WTC11 (cell line): ENCODE measurements at regions not wholly inside any gene's neighbourhood (a gene's known extent, or its start where the extent isn't known, plus 50 kb on each side); places are given as distances from the start of the nearest gene placed in this dataset.

Experiments used
- ATAC-seq: fragments of 200-7000 bp; cut with Tn5 transposase; 2 replicates; pipeline ENCODE4 v1.10.0; 2021; ENCODE audit warnings: mild to moderate bottlenecking, moderate library complexity
- CTCF ChIA-PET: fragments of 300-600 bp; sonication (Branson Sonifier 250); formaldehyde crosslinking; loops from one replicate; lab custom pipeline; 2021; ENCODE audit warnings: antibody characterized with exemption; lab: Charles Lee
- POLR2A ChIA-PET: fragments of 350-600 bp; sonication (Branson Sonifier 250); formaldehyde crosslinking; loops from one replicate; lab custom pipeline; 2021; ENCODE audit warnings: antibody characterized with exemption; lab: Charles Lee
- DNase-seq: peaks from one replicate; pipeline ENCODE4 v3.0.0; 2021; ENCODE audit warnings: low spot score
- H3K27ac Mint-ChIP-seq: 2 replicates; pipeline ENCODE4 v1.8.0; 2021; ENCODE audit warnings: mixed read lengths
- H3K27me3 Mint-ChIP-seq: 2 replicates; pipeline ENCODE4 v1.8.0; 2021; ENCODE audit warnings: low read depth, mild to moderate bottlenecking, moderate library complexity, mixed read lengths
- H3K36me3 Mint-ChIP-seq: 2 replicates; pipeline ENCODE4 v1.8.0; 2021; ENCODE audit warnings: mixed read lengths
- H3K4me1 Mint-ChIP-seq: 2 replicates; pipeline ENCODE4 v1.8.0; 2022; ENCODE audit warnings: mixed read lengths
- H3K4me3 Mint-ChIP-seq: 2 replicates; pipeline ENCODE4 v1.8.0; 2021; ENCODE audit warnings: mild to moderate bottlenecking, moderate library complexity, mixed read lengths
- H3K9me3 Mint-ChIP-seq: 2 replicates; pipeline ENCODE4 v1.8.0; 2021; ENCODE audit warnings: mixed read lengths
- EMX1 ChIP-seq: fragments of 250-450 bp; sonication (Bioruptor Pico); IDR thresholded peaks from 2 replicates; pipeline ENCODE4 v1.8.0; 2021; ENCODE audit warnings: mild to moderate bottlenecking
- ESRRA ChIP-seq: sonication (generic); formaldehyde crosslinking; IDR thresholded peaks from 2 replicates; pipeline ENCODE4 v1.8.1; 2022; ENCODE audit warnings: mild to moderate bottlenecking, missing genetic modification reagents, borderline replicate concordance
- FOXJ3 ChIP-seq: sonication (generic); formaldehyde crosslinking; IDR thresholded peaks from 2 replicates; pipeline ENCODE4 v1.9.0; 2021; ENCODE audit warnings: missing genetic modification reagents, mild to moderate bottlenecking, borderline replicate concordance
- FOXP1 ChIP-seq: sonication (generic); formaldehyde crosslinking; IDR thresholded peaks from 2 replicates; pipeline ENCODE4 v1.8.0; 2022; ENCODE audit warnings: missing genetic modification reagents, mild to moderate bottlenecking, moderate library complexity, borderline replicate concordance
- GABPB1 ChIP-seq: sonication (generic); formaldehyde crosslinking; IDR thresholded peaks from 2 replicates; pipeline ENCODE4 v1.8.1; 2023; ENCODE audit warnings: mild to moderate bottlenecking, missing genetic modification reagents
- JUN ChIP-seq: sonication (generic); formaldehyde crosslinking; IDR thresholded peaks from 2 replicates; pipeline ENCODE4 v1.8.0; 2023; ENCODE audit warnings: mild to moderate bottlenecking, missing genetic modification reagents
- SMAD3 ChIP-seq: sonication (generic); formaldehyde crosslinking; IDR thresholded peaks from 2 replicates; pipeline ENCODE4 v1.8.0; 2022; ENCODE audit warnings: missing genetic modification reagents, mild to moderate bottlenecking, borderline replicate concordance
- STAT6 ChIP-seq: sonication (generic); formaldehyde crosslinking; conservative IDR thresholded peaks from 2 replicates; pipeline ENCODE4 v1.8.1; 2023; ENCODE audit warnings: mild to moderate bottlenecking, low read depth, missing genetic modification reagents, moderate library complexity
- ZNF138 ChIP-seq: sonication (generic); formaldehyde crosslinking; conservative IDR thresholded peaks from 2 replicates; pipeline ENCODE4 v1.8.1; 2022; ENCODE audit warnings: mild to moderate bottlenecking, moderate library complexity, missing genetic modification reagents
- ZNF317 ChIP-seq: sonication (generic); formaldehyde crosslinking; IDR thresholded peaks from 2 replicates; pipeline ENCODE4 v1.8.1; 2023; ENCODE audit warnings: low read depth, mild to moderate bottlenecking, moderate library complexity, missing genetic modification reagents, borderline replicate concordance
- ZNF416 ChIP-seq: fragments of 250-450 bp; sonication (Bioruptor Pico); IDR thresholded peaks from 2 replicates; pipeline ENCODE4 v1.9.0; 2021; ENCODE audit warnings: mild to moderate bottlenecking, inconsistent platforms
- ZNF671 ChIP-seq: fragments of 250-450 bp; sonication (Bioruptor Pico); IDR thresholded peaks from 2 replicates; pipeline ENCODE4 v1.8.0; 2021; ENCODE audit warnings: mild to moderate bottlenecking
- TF ChIP-seq, protein P1 (sequence below): sonication (generic); formaldehyde crosslinking; IDR thresholded peaks from 2 replicates; pipeline ENCODE4 v1.8.0; 2023; ENCODE audit warnings: missing genetic modification reagents, mild to moderate bottlenecking, borderline replicate concordance
- TF ChIP-seq, protein P2 (sequence below): sonication (generic); formaldehyde crosslinking; IDR thresholded peaks from 2 replicates; pipeline ENCODE4 v1.8.0; 2023; ENCODE audit warnings: mild to moderate bottlenecking, missing genetic modification reagents
- TF ChIP-seq, protein P3 (sequence below): sonication (generic); formaldehyde crosslinking; IDR thresholded peaks from 2 replicates; pipeline ENCODE4 v1.8.0; 2022; ENCODE audit warnings: mild to moderate bottlenecking, missing genetic modification reagents

DNA sequence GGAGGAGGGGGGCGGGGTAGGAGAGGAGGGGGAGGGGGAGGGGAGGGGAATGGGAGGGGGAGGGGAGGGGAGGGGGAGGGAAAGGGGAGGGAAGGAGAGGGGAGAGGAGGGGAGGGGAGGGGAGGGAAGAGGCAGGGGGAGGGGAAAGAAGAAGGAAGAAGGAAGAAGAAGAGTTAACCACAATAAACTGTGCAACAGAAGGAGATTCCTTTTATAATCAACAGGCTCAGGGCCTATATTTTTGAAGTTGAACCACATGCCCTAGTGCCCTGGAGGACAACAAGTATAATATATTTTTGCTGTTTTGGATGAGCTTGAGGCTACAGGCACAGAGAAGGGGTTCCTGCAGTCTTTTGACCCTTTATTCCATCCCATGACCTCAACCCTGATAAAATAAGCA, 228.2 kb upstream of the IRF2BP2 start:
- TF ChIP-seq, protein P1, sequence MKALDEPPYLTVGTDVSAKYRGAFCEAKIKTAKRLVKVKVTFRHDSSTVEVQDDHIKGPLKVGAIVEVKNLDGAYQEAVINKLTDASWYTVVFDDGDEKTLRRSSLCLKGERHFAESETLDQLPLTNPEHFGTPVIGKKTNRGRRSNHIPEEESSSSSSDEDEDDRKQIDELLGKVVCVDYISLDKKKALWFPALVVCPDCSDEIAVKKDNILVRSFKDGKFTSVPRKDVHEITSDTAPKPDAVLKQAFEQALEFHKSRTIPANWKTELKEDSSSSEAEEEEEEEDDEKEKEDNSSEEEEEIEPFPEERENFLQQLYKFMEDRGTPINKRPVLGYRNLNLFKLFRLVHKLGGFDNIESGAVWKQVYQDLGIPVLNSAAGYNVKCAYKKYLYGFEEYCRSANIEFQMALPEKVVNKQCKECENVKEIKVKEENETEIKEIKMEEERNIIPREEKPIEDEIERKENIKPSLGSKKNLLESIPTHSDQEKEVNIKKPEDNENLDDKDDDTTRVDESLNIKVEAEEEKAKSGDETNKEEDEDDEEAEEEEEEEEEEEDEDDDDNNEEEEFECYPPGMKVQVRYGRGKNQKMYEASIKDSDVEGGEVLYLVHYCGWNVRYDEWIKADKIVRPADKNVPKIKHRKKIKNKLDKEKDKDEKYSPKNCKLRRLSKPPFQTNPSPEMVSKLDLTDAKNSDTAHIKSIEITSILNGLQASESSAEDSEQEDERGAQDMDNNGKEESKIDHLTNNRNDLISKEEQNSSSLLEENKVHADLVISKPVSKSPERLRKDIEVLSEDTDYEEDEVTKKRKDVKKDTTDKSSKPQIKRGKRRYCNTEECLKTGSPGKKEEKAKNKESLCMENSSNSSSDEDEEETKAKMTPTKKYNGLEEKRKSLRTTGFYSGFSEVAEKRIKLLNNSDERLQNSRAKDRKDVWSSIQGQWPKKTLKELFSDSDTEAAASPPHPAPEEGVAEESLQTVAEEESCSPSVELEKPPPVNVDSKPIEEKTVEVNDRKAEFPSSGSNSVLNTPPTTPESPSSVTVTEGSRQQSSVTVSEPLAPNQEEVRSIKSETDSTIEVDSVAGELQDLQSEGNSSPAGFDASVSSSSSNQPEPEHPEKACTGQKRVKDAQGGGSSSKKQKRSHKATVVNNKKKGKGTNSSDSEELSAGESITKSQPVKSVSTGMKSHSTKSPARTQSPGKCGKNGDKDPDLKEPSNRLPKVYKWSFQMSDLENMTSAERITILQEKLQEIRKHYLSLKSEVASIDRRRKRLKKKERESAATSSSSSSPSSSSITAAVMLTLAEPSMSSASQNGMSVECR (CRISPR knock-in tag): no peak
- TF ChIP-seq ZNF138 (CRISPR knock-in tag): no peak
- TF ChIP-seq ESRRA (CRISPR knock-in tag): no peak
- TF ChIP-seq GABPB1 (CRISPR knock-in tag): no peak
- TF ChIP-seq FOXP1: no peak
- no peak for TF ChIP-seq JUN
- no peak for TF ChIP-seq ZNF416
- no peak for TF ChIP-seq SMAD3 (CRISPR knock-in tag)
- TF ChIP-seq EMX1 (CRISPR knock-in tag): no peak
- no peak for TF ChIP-seq ZNF671 (CRISPR knock-in tag)
- TF ChIP-seq, protein P2, sequence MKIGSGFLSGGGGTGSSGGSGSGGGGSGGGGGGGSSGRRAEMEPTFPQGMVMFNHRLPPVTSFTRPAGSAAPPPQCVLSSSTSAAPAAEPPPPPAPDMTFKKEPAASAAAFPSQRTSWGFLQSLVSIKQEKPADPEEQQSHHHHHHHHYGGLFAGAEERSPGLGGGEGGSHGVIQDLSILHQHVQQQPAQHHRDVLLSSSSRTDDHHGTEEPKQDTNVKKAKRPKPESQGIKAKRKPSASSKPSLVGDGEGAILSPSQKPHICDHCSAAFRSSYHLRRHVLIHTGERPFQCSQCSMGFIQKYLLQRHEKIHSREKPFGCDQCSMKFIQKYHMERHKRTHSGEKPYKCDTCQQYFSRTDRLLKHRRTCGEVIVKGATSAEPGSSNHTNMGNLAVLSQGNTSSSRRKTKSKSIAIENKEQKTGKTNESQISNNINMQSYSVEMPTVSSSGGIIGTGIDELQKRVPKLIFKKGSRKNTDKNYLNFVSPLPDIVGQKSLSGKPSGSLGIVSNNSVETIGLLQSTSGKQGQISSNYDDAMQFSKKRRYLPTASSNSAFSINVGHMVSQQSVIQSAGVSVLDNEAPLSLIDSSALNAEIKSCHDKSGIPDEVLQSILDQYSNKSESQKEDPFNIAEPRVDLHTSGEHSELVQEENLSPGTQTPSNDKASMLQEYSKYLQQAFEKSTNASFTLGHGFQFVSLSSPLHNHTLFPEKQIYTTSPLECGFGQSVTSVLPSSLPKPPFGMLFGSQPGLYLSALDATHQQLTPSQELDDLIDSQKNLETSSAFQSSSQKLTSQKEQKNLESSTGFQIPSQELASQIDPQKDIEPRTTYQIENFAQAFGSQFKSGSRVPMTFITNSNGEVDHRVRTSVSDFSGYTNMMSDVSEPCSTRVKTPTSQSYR (CRISPR knock-in tag): no peak
- no peak for TF ChIP-seq ZNF317 (CRISPR knock-in tag)
- peaks cover 27% of the 10 kb centered on the region for H3K9me3 Mint-ChIP-seq
- POLR2A ChIA-PET: no interaction called here
- CTCF ChIA-PET: interaction anchor here (0.8 kb wide), 1 partner anchor 246 kb away, joined by 3 read pairs; no protein-coding TSS in a partner anchor
- DNase-seq (no peak), ATAC-seq (no peak)
- peaks cover 4% of the 10 kb centered on the region; the same call in 1 of the 2 replicates for H3K4me1 Mint-ChIP-seq
- no peak overlapping the region for H3K27ac Mint-ChIP-seq
- H3K27me3 Mint-ChIP-seq: no peaks in the 10 kb centered on the region
- H3K4me3 Mint-ChIP-seq: no peak overlapping the region
- peaks cover 2% of the 10 kb centered on the region; the same call in 1 of the 2 replicates for H3K36me3 Mint-ChIP-seq

GRCh38 chr1:234837713-234838112, 227.7 kb upstream of the IRF2BP2 start:
- H3K27ac Mint-ChIP-seq: no peak overlapping the region
- no peak for ATAC-seq
- CTCF ChIA-PET: no interaction called here
- TF ChIP-seq, protein P3, sequence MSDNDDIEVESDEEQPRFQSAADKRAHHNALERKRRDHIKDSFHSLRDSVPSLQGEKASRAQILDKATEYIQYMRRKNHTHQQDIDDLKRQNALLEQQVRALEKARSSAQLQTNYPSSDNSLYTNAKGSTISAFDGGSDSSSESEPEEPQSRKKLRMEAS (CRISPR knock-in tag): no peak
- TF ChIP-seq STAT6 (CRISPR knock-in tag) (no peak), FOXJ3 (no peak)
- TF ChIP-seq, all 79 proteins: peak for 0
- peaks cover 27% of the 10 kb centered on the region for H3K9me3 Mint-ChIP-seq
- 0 out of 2 replicates have a peak, but pooled peaks cover 2% of the 10 kb centered on the region for H3K4me1 Mint-ChIP-seq
- no peak overlapping the region for H3K4me3 Mint-ChIP-seq
- H3K27me3 Mint-ChIP-seq: no peaks in the 10 kb centered on the region
- POLR2A ChIA-PET: no interaction called here
- H3K36me3 Mint-ChIP-seq: peaks cover 2% of the 10 kb centered on the region; the same call in 1 of the 2 replicates
- DNase-seq: no peak
